Liver (tissue), 8 donors: ENCODE measurements at regions not wholly inside any gene's neighbourhood (a gene's known extent, or its start where the extent isn't known, plus 50 kb on each side); places are given as distances from the start of the nearest gene placed in this dataset.

Source experiments
- DNase-seq: peaks from one replicate; pipeline ENCODE4 v3.0.0-alpha.2; 2017; ENCODE audit warnings: low spot score
- H3K27ac ChIP-seq, 2 donors: one replicate each; pipeline ENCODE4 v1.7.0; 2013; ENCODE audit warnings: inconsistent platforms in 2 of 2, low read length in 2 of 2, control low read depth in 1 of 2, low read depth in 1 of 2, mild to moderate bottlenecking in 1 of 2
- H3K27me3 ChIP-seq, 4 donors: one replicate each; pipeline versions ENCODE4 v1.6.1 to v1.7.0; 2013; ENCODE audit warnings: low read length in 3 of 4, inconsistent platforms in 1 of 4, mild to moderate bottlenecking in 1 of 4, moderate library complexity in 1 of 4; ENCODE audit not compliant: control insufficient read depth in 4 of 4, insufficient read depth in 4 of 4
- H3K36me3 ChIP-seq, 4 donors: one replicate each; pipeline versions ENCODE4 v1.6.1 to v1.7.0; 2013; ENCODE audit warnings: low read length in 3 of 4, mild to moderate bottlenecking in 3 of 4, low read depth in 1 of 4, moderate library complexity in 1 of 4; ENCODE audit not compliant: control insufficient read depth in 4 of 4, insufficient read depth in 3 of 4
- H3K4me1 ChIP-seq, 4 donors: one replicate each; pipeline versions ENCODE4 v1.6.1 to v1.7.0; 2013; ENCODE audit warnings: low read length in 3 of 4, mild to moderate bottlenecking in 3 of 4, moderate library complexity in 1 of 4; ENCODE audit not compliant: control insufficient read depth in 4 of 4, insufficient read depth in 4 of 4
- H3K4me3 ChIP-seq, 3 donors: one replicate each; pipeline versions ENCODE4 v1.6.1 to v1.7.0; 2013; ENCODE audit warnings: low read length in 3 of 3, control low read depth in 1 of 3, low read depth in 1 of 3, mild to moderate bottlenecking in 1 of 3
- H3K9ac ChIP-seq, 2 donors: one replicate each; pipeline ENCODE4 v1.7.0; 2013; ENCODE audit warnings: low read length in 2 of 2, mild to moderate bottlenecking in 2 of 2, moderate library complexity in 2 of 2, control low read depth in 1 of 2, low read depth in 1 of 2
- H3K9me3 ChIP-seq, 4 donors: one replicate each; pipeline versions ENCODE4 v1.6.1 to v1.7.0; 2013; ENCODE audit warnings: low read length in 3 of 4; ENCODE audit not compliant: control insufficient read depth in 4 of 4
- CTCF ChIP-seq: fragments of 150-350 bp; IDR thresholded peaks from 2 replicates; pipeline ENCODE4 v1.5.1; 2017; ENCODE audit warnings: improper control_type of control experiment, low read depth, low read length; ENCODE audit not compliant: missing input control
- EGR1 ChIP-seq, 2 donors: IDR thresholded peaks; 2 replicates each; pipeline ENCODE4 v1.6.1; 2016 to 2018; ENCODE audit warnings: antibody characterized with exemption in 2 of 2, low read depth in 2 of 2
- FOXA1 ChIP-seq: IDR thresholded peaks from 2 replicates; pipeline ENCODE4 v1.6.1; 2016; ENCODE audit warnings: antibody characterized with exemption
- FOXA2 ChIP-seq: IDR thresholded peaks from 2 replicates; pipeline ENCODE4 v1.6.1; 2016; ENCODE audit warnings: antibody characterized with exemption
- GABPA ChIP-seq, 2 donors: IDR thresholded peaks in 1 of 2; conservative IDR thresholded peaks in 1 of 2; 2 replicates each; pipeline ENCODE4 v1.6.1; 2016; ENCODE audit warnings: antibody characterized with exemption in 2 of 2, mild to moderate bottlenecking in 1 of 2, moderate library complexity in 1 of 2
- HNF4A ChIP-seq, 2 donors: conservative IDR thresholded peaks; 2 replicates each; pipeline ENCODE4 v1.6.1; 2016; ENCODE audit warnings: antibody characterized with exemption in 2 of 2, mild to moderate bottlenecking in 2 of 2
- HNF4G ChIP-seq: IDR thresholded peaks from 2 replicates; pipeline ENCODE4 v1.6.1; 2016; ENCODE audit warnings: antibody characterized with exemption
- JUND ChIP-seq, 2 donors: IDR thresholded peaks; 2 replicates each; pipeline ENCODE4 v1.6.1; 2016; ENCODE audit warnings: antibody characterized with exemption in 2 of 2
- RAD21 ChIP-seq, 2 donors: IDR thresholded peaks; 2 replicates each; pipeline ENCODE4 v1.6.1; 2016; ENCODE audit warnings: antibody characterized with exemption in 2 of 2, mild to moderate bottlenecking in 2 of 2
- RXRA ChIP-seq, 2 donors: IDR thresholded peaks; 2 replicates each; pipeline ENCODE4 v1.6.1; 2017 to 2018; ENCODE audit warnings: antibody characterized with exemption in 2 of 2, mild to moderate bottlenecking in 1 of 2
- SP1 ChIP-seq: IDR thresholded peaks from 2 replicates; pipeline ENCODE4 v1.6.1; 2018; ENCODE audit warnings: antibody characterized with exemption, mild to moderate bottlenecking
- ZBTB33 ChIP-seq: IDR thresholded peaks from 2 replicates; pipeline ENCODE4 v1.6.1; 2016; ENCODE audit warnings: antibody characterized with exemption
- WGBS: extraction: QIAGEN DNeasy Blood & Tissue Kit; methylation state at CpG from one replicate; pipeline ENCODE4 v1.1.7; 2013; 5-methylcytosine and 5-hydroxymethylcytosine counted together
- TF ChIP-seq, protein P1 (sequence below): IDR thresholded peaks from 2 replicates; pipeline ENCODE4 v1.6.1; 2016; ENCODE audit warnings: antibody characterized with exemption
- donor health status: healthy.
- donor health status: healthy.
- donor health status: healthy.
- donor health status: healthy.
- donor health status: healthy.

- H3K36me3 ChIP-seq: no peaks in the 10 kb centered on the region
- TF ChIP-seq JUND (IDR thresholded peaks at IDR 0.05) (no peak), RXRA (IDR thresholded peaks at IDR 0.05) (no peak), FOXA1 (no peak)
- TF ChIP-seq, protein P1, sequence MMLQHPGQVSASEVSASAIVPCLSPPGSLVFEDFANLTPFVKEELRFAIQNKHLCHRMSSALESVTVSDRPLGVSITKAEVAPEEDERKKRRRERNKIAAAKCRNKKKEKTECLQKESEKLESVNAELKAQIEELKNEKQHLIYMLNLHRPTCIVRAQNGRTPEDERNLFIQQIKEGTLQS: no peak
- H3K9me3 ChIP-seq: no peaks in the 10 kb centered on the region
- H3K27me3 ChIP-seq: no peaks in the 10 kb centered on the region
- H3K9ac ChIP-seq: no peak overlapping the region
- DNase-seq: no peak
- no peaks in the 10 kb centered on the region for H3K4me1 ChIP-seq
- 91% methylated on average over 1 of the region's 1 CpG for WGBS
- H3K27ac ChIP-seq: no peak overlapping the region
- H3K4me3 ChIP-seq: no peak overlapping the region
Measured at GRCh38 chr12:76646366-76646765, 86.8 kb upstream of the OSBPL8 start.

- Histone ChIP-seq H3K9me3 (no peaks in the 10 kb centered on the region), H3K27ac (no peak overlapping the region), H3K4me3 (no peak overlapping the region), H3K4me1 (no peaks in the 10 kb centered on the region), H3K27me3 (no peaks in the 10 kb centered on the region), H3K36me3 (no peaks in the 10 kb centered on the region), H3K9ac (no peak overlapping the region)
- DNase-seq: no peak
- 96% methylated on average over 5 of the region's 5 CpGs for WGBS
- no peak for TF ChIP-seq CTCF
- TF ChIP-seq FOXA2: no peak
- no peak for TF ChIP-seq SP1
- TF ChIP-seq EGR1 (IDR thresholded peaks at IDR 0.05; ENCODE audit: low read depth in 2 of 2): no peak
- TF ChIP-seq HNF4G: no peak
- TF ChIP-seq, protein P1: no peak
- no peak for TF ChIP-seq HNF4A (conservative IDR thresholded peaks at IDR 0.05)
- TF ChIP-seq GABPA (IDR thresholded peaks at IDR 0.05 in 1 of 2, conservative IDR thresholded peaks at IDR 0.05 in 1 of 2): no peak
- no peak for TF ChIP-seq FOXA1
Measured at GRCh38 chr12:76649099-76649498, 89.5 kb upstream of the OSBPL8 start.

GRCh38 chr12:76652402-76652801, 92.8 kb upstream of the OSBPL8 start:
- TF ChIP-seq RXRA (IDR thresholded peaks at IDR 0.05) (no peak), SP1 (no peak), EGR1 (IDR thresholded peaks at IDR 0.05; ENCODE audit: low read depth in 2 of 2) (no peak), ZBTB33 (no peak), RAD21 (IDR thresholded peaks at IDR 0.05) (no peak)
- Histone ChIP-seq H3K36me3 (no peaks in the 10 kb centered on the region), H3K9me3 (no peaks in the 10 kb centered on the region), H3K4me1 (no peaks in the 10 kb centered on the region), H3K27ac (no peak overlapping the region), H3K27me3 (no peaks in the 10 kb centered on the region), H3K9ac (no peak overlapping the region), H3K4me3 (no peak overlapping the region)
- WGBS: 89% methylated on average over 4 of the region's 4 CpGs
- DNase-seq: no peak
